ENCODE measurements at regions not wholly inside any gene's neighbourhood (a gene's known extent, or its start where the extent isn't known, plus 50 kb on each side); places are given as distances from the start of the nearest gene placed in this dataset.

DNA sequence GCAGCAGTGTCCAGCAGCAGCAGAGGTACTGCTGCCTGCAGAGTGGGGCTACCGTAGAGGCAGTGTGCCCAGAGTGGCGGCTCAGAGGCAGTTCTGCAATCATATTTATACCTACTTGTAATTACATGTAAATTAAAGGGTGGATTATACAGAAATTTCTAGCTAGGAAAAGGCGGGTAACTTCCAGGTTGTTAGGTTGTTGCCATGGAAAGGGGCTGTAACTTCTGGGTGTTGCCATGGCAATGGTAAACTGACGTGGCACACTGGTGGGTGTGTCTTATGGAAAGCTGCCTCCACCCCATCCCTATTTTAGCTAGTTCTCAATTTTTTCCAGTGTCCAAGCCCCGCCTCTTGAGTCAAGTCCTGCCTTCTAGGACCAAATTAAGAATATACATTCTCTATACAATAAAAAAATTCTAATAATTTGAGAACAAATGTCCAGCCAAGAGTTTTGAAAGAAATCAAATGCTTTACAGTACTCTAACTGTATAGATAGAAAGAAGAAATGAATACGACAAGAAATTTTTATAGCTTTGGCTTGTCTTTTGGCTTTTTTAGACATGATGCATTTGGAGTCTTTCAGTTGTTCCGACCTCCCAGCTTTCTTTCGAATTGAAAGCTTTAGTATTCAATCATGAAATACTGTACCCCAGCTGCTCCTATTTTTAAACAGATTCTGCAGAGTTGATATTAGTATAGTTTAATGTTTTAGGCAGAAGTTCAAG, 816.6 kb downstream of the DIAPH3 start:
- Mint-ChIP-seq H3K9me3 (ENCODE audit: low read depth, unreplicated experiment) (no peaks in the 10 kb centered on the region), H3K36me3 (ENCODE audit: insufficient read depth, unreplicated experiment) (no peaks in the 10 kb centered on the region), H3K27me3 (ENCODE audit: unreplicated experiment) (no peaks in the 10 kb centered on the region), H3K27ac (ENCODE audit: unreplicated experiment) (no peak overlapping the region), H3K4me1 (ENCODE audit: low read depth, unreplicated experiment) (no peaks in the 10 kb centered on the region), H3K4me3 (ENCODE audit: low read depth, unreplicated experiment) (no peak overlapping the region)
- CTCF ChIA-PET: no interaction called here
- no TSS peak for BruUV-seq (replicated peaks)
- TF ChIP-seq, protein P1, sequence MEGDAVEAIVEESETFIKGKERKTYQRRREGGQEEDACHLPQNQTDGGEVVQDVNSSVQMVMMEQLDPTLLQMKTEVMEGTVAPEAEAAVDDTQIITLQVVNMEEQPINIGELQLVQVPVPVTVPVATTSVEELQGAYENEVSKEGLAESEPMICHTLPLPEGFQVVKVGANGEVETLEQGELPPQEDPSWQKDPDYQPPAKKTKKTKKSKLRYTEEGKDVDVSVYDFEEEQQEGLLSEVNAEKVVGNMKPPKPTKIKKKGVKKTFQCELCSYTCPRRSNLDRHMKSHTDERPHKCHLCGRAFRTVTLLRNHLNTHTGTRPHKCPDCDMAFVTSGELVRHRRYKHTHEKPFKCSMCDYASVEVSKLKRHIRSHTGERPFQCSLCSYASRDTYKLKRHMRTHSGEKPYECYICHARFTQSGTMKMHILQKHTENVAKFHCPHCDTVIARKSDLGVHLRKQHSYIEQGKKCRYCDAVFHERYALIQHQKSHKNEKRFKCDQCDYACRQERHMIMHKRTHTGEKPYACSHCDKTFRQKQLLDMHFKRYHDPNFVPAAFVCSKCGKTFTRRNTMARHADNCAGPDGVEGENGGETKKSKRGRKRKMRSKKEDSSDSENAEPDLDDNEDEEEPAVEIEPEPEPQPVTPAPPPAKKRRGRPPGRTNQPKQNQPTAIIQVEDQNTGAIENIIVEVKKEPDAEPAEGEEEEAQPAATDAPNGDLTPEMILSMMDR (IDR thresholded peaks at IDR 0.05; ENCODE audit: unreplicated experiment): no peak
- intact Hi-C loops (cut with micrococcal nuclease; ENCODE audit: unreplicated experiment): no loop called here
- no peak for DNase-seq

- intact Hi-C loops (cut with micrococcal nuclease; ENCODE audit: unreplicated experiment): no loop called here
- no TSS peak for BruUV-seq (replicated peaks)
- H3K4me3 Mint-ChIP-seq (ENCODE audit: low read depth, unreplicated experiment): no peak overlapping the region
- no peaks in the 10 kb centered on the region for H3K4me1 Mint-ChIP-seq (ENCODE audit: low read depth, unreplicated experiment)
- no peak for DNase-seq
- TF ChIP-seq, protein P1 (IDR thresholded peaks at IDR 0.05; ENCODE audit: unreplicated experiment): no peak
- no peak overlapping the region for H3K27ac Mint-ChIP-seq (ENCODE audit: unreplicated experiment)
- no peaks in the 10 kb centered on the region for H3K9me3 Mint-ChIP-seq (ENCODE audit: low read depth, unreplicated experiment)
- no peaks in the 10 kb centered on the region for H3K27me3 Mint-ChIP-seq (ENCODE audit: unreplicated experiment)
- no peaks in the 10 kb centered on the region for H3K36me3 Mint-ChIP-seq (ENCODE audit: insufficient read depth, unreplicated experiment)
- CTCF ChIA-PET: interaction anchor here (1.0 kb wide), 1 partner anchor 157 kb away, joined by 3 read pairs; no protein-coding TSS in a partner anchor
These were observed 815.1 kb downstream of the DIAPH3 start for GRCh38 chr13:59348617-59349016.

GRCh38 chr13:59352600-59352999, 811.1 kb downstream of the DIAPH3 start:
- Mint-ChIP-seq H3K27me3 (ENCODE audit: unreplicated experiment) (no peaks in the 10 kb centered on the region), H3K9me3 (ENCODE audit: low read depth, unreplicated experiment) (no peaks in the 10 kb centered on the region), H3K4me3 (ENCODE audit: low read depth, unreplicated experiment) (no peak overlapping the region), H3K4me1 (ENCODE audit: low read depth, unreplicated experiment) (peaks cover 19% of the 10 kb centered on the region), H3K27ac (ENCODE audit: unreplicated experiment) (no peak overlapping the region), H3K36me3 (ENCODE audit: insufficient read depth, unreplicated experiment) (no peaks in the 10 kb centered on the region)
- no TSS peak for BruUV-seq (replicated peaks)
- TF ChIP-seq, protein P1 (IDR thresholded peaks at IDR 0.05; ENCODE audit: unreplicated experiment): no peak
- CTCF ChIA-PET: no interaction called here
- DNase-seq: no peak
- intact Hi-C loops (cut with micrococcal nuclease; ENCODE audit: unreplicated experiment): no loop called here

- Mint-ChIP-seq H3K4me1 (ENCODE audit: low read depth, unreplicated experiment) (peaks cover 19% of the 10 kb centered on the region), H3K27ac (ENCODE audit: unreplicated experiment) (no peak overlapping the region), H3K9me3 (ENCODE audit: low read depth, unreplicated experiment) (no peaks in the 10 kb centered on the region), H3K36me3 (ENCODE audit: insufficient read depth, unreplicated experiment) (no peaks in the 10 kb centered on the region), H3K27me3 (ENCODE audit: unreplicated experiment) (no peaks in the 10 kb centered on the region), H3K4me3 (ENCODE audit: low read depth, unreplicated experiment) (no peak overlapping the region)
- intact Hi-C loops (cut with micrococcal nuclease; ENCODE audit: unreplicated experiment): no loop called here
- no TSS peak for BruUV-seq (replicated peaks)
- TF ChIP-seq, protein P1 (IDR thresholded peaks at IDR 0.05; ENCODE audit: unreplicated experiment): no peak
- no peak for DNase-seq
- CTCF ChIA-PET: no interaction called here
These were observed 808.9 kb downstream of the DIAPH3 start for GRCh38 chr13:59354665-59355369.
